ENCODE measurements at regions not wholly inside any gene's neighbourhood (a gene's known extent, or its start where the extent isn't known, plus 50 kb on each side); places are given as distances from the start of the nearest gene placed in this dataset.

DNA sequence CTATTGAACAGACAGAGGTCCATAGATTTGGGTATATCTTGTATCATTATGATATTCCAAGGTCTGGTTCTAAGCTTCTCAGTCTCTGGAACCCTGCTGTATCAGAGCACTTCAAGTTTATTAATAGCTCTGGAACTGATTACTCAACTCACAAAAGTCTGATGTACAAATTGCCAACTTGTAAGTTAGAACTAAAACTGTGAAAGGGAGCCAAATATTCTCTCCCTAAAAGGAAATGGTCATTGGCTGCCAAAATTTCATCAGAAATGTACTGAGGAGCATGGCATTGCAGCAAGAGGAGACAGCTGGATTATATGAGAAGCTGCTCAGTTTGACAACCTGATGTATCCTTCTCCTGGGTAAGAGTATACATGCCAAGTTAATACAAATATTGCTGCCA, 828.8 kb upstream of the SEL1L start:
- DNase-seq (ENCODE audit: low spot score): no peak

DNA sequence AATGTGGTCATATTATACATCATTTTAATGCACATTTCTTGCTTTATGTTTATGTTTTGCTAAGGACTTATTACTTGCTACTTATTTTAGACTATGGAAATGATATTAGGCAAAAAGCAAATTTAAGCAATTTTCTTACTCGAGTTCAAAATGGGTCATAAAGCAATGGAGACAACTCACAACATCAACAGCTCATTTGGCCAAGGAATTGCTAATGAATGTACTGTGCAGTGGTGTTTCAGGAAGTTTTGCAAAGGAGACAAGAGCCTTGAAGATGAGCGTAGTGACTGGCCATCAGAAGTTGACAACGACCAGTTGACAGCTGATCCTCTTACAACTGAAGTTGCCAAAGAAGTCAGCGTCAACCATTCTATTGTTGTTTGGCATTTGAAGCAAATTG, 831.8 kb upstream of the SEL1L start:
- no peak for DNase-seq (ENCODE audit: low spot score)

DNA sequence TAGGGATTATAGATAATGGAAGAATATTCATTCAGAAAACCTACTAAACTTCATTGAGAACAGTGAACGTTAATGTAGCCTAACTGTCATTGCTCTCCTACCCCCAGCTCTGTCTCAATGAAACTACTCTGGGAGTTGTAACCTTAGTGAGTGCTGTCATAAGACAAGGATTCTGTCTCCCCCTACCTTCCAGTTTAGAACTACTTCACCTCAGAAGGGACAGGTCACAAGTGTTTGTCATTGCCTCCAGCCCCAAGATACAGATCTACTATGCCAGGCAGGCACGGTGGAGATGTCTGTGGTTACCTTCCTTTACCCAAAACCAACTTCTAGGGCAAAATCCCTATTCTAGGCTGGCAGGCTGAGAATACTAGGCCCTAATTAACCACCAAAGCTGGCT, 833.1 kb upstream of the SEL1L start:
- DNase-seq (ENCODE audit: low spot score): no peak

DNA sequence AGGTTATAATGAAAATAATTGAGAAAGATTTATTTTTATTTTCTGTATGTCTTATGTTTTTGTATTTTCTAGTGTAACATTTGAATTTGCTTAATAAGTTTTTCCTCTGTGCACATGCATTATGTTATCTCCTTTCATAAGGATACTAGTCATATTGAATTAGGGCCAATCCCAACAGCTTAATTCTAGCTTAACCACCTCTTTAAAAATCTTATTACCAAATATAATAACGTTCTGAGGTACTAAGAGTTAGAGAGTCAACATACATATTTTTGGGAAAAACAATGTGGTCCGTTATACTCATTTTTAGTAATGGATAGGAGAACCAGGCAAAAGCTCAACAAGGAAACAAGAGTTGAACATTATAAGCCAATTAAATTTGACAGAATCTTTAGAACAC, 845.6 kb upstream of the SEL1L start:
- no peak for DNase-seq (ENCODE audit: low spot score)

DNA sequence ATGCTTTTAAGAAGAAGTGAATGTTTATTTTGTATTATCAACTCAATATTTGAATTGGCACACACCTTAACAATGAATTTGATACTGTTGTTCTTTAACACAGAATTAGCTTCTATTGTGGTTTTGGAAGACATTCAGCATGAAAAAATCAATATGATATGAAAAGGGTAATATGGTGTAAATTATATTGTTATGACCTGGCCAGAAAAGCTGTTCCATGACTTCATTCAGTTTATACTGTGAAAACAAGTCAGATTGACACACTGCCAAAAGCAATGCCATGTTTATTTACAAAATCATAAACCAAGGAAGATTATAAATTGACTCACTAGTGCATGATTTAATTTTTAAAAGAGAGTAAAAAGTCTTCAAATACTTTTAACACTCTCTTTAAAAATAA, 851.4 kb upstream of the SEL1L start:
- DNase-seq (ENCODE audit: low spot score): no peak

DNA sequence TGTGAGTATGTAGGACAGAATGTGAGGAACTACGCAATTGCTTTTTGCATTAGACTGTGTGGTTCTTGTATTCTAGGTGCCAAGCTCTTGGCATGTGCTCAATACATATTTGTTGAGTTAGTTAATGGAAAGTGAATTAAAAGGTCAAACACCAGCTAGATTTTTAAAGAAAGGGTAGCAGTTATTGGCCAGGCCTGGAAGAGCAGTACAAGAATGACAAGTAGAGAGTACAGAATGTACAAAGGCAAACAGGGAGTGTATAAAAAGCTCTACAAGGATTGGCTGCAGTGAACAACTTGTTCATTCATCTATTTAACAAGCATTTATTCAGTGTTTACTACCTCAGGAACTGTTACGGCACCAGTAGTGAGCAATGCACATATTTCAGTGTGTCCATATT, 854.0 kb upstream of the SEL1L start:
- no peak for DNase-seq (ENCODE audit: low spot score)

DNA sequence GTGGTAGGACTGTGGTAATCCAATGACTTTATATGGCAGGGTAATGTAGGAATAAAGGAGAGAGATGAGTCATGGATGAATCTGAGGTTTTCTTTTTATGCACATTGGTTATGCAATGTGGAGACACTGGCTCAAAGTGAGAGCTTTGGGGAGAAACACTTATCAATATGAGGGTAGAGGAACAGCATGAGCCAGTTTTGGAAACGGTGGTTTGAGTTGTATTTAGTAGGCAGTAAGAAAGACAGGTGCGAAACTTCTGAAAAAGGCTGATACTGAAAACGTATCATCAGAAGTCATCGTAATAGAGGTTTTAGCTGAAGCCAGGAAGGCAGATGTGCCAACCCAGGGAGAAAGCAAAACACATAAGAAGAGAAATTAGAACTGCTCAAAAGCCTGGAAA, 854.8 kb upstream of the SEL1L start:
- no peak for DNase-seq (ENCODE audit: low spot score)

DNA sequence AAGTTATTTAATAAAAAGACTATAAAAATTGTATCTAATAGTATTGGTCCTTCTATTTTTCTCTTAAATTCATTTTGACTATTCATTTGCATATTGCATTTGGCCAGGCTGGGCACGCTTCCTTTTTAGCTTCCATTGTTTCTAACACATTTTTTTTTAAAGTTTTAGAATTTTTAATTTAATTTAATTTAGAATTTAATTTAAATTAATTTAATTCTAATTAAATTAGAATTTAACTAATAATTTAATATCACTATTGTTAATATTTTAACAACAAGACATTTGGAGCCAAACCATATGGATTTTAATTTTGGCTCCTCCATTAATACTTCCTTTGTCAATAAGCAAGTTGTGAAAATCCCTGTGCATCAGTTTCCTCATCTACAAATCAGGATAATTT, 856.9 kb upstream of the SEL1L start:
- no peak for DNase-seq (ENCODE audit: low spot score)

DNA sequence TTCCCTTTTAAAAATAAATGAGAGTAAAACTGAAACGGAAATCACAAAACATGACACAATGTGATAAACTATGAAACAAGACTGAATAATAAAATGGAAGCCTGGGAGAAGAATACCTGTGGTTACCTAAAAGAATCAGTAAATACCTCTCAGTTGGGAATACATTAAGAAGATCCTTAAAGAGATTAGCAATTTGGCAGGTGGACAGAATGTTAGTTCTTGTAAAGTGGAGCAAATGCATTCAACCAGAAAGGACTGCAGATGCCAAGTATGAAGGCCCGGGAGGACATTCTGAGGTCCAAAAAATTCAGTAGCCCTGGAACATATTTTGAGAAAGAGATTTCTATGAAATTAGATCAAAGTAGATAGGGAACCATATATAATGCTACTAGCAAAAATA, 861.3 kb upstream of the SEL1L start:
- no peak for DNase-seq (ENCODE audit: low spot score)

DNA sequence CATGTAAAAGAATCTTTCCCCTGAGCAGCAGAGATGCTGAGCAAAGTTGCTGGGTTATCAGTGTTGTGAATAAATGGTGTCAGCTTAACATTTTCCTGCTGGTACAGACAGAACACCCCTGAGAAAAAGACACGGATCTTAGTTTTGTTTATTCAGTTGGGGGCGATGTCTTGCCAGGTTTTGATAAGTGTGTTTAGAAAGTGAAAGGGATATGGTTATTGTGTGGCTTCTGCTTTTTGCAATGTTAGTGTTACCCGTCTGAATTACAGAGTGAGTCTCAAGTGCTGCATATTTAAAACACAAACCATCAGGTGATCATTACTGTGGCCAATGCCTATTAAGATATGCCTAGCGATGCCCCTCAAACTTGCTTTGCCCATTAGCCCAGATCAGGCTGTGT, 864.6 kb upstream of the SEL1L start:
- no peak for DNase-seq (ENCODE audit: low spot score)

DNA sequence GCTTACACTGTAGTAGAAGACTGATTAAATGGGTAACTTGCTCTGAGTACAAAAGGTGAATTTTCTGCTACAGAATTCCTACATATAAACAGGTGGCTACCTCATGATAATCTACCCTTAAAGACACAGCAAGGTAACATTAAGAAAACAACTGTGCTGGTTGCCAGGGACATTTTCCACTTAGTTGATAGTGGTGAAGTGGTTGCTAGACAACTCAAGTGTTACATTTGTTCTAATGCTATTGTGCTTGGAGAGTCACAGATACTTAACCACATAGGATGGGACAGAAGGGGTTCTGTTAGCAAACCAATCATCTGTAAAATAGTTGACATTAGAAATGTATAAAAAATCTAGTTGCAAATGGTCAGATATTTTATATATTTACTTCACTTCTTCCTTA, 870.3 kb upstream of the SEL1L start:
- no peak for DNase-seq (ENCODE audit: low spot score)

DNA sequence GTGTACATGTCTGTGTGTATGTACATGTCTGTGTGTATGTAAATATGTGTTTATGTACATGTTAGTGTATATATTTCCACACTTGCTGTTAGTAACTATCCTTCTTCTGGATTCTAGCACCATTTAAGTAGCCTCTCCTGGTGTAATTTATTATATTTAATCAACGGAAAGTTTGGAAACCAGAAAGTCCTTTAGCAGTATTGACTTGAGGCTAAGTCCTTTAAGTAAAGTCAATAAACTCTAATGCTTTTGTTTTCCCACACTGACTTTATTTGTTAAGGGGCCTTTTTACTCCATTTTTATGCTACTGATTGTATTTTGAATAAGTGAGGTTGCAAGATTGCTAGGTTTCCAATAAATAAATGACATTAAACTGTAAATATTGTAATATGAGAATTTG, 876.4 kb upstream of the SEL1L start:
- DNase-seq (ENCODE audit: low spot score): no peak

DNA sequence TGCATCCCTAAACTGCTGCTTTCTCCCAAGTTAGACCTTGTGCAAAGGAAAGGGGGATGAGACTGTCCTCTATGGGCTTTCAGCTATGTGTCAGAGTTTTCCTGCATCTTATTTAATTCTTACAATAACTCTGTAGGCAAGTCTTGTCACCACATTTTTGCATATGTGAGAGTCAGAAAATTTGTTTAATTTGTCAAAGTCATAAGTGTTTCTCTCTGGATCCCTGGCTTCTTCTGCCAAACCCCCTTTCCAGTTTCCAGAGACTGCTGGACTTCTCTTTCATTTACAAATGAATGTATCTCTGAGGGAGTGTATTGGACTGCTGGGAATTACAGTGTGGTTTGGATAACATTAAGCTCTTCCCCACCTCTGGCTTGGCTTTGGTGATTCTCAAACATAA, 877.6 kb upstream of the SEL1L start:
- DNase-seq (ENCODE audit: low spot score): no peak

DNA sequence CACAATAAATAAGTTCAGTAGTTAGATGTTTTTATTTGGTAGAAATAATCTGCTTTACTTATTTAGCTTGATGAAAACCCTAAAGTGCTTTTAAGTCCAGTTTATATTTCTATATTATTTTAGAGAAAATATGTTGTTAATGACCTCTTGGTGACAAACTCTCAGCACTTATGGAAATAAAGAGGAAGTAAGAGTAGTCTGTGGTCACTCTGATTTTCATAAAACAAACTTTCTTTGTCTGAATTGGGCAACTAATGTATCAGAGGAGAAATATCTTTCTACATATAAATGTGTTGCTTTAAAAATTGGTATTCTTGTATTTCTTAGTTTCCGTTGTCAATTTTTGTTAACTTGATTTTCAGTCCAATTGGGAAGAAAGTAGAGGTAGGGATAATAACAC, 878.9 kb upstream of the SEL1L start:
- DNase-seq (ENCODE audit: low spot score): no peak

DNA sequence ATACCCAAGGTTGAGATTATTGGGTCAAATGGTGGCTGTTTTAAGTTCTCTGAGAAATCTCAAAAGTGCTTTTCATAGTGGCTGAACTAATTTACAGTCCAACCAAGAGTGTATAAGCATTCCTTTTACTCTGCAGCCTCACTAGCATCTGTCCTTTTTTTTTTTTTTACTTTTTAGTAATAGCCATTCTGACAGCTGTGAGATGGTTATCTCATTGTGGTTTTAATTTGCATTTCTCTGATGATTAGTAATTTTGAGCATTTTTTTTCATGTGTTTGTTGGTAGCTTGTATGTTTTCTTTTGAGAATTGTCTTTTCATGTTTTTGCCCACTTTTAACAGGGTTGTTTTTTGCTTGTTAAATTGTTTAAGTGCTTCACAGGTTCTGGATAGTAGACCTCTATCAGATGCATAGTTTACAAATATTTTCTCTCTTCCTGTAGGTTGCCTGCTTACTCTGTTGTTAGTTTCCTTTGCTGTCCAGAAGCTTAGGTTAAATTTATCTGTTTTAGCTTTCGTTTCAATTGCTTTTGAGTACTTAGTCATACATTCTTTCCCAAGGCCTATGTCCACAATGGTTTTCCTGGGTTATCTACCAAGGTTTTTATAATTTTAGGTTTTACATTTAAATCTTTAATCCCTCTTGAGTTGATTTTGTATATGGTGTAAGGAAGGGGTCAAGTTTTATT, 881.3 kb upstream of the SEL1L start:
- DNase-seq (ENCODE audit: low spot score): no peak

DNA sequence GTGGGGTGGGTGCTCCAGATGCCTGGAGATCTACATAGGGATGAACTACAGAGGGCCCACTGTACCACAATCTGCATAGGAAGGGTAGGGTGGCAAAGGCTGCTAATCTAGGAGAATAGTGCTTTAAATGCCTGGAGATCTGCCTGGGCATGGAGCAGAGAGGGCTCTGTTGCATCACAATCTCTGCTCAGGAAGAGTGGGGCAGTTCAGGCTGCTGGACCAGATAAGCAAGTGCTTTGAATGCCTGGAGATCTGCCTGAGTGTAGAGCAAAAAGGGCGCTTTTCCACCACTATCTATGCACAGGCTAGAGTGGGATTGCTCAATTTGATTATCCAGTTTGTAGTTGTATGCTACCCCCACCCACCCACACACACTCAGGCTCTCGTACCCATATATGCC, 886.3 kb upstream of the SEL1L start:
- DNase-seq (ENCODE audit: low spot score): no peak

DNA sequence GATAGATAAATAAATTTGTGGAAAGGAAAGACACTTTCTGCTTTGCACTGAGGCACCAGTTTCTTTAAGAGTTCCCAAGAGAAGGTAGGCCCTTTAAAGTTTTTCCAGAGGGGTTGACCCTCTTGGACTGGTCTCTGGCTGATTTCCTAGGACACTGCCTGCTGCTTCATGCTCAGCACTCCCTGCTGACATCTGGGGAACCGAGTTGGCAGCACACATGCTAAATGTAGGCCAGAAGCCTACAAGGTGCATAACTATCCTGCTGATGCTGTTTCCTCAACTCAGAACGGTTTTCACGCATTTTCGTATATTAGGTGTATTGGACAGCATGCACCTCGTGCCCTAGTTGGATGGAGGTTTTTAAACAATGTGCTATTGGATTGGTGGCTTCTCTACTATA, 887.2 kb upstream of the SEL1L start:
- no peak for DNase-seq (ENCODE audit: low spot score)

DNA sequence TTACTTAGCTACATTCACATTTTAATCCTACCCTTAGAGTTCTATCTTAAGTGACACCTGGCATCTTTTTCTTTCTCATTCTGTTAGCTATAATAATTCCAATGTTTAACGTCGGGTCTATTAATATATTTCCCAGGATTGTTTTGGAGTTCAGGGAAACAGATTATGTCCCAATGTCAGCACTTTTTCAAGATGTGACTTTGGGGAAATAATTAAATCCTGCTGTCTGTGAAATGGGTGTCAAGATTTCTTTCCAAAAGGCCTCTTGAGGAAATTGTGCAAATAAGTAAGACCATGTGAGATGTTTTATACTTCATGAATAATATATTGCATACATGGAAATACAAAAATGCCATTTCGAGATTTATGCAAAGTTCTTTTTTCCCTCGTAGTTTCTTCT, 887.6 kb upstream of the SEL1L start:
- no peak for DNase-seq (ENCODE audit: low spot score)

DNA sequence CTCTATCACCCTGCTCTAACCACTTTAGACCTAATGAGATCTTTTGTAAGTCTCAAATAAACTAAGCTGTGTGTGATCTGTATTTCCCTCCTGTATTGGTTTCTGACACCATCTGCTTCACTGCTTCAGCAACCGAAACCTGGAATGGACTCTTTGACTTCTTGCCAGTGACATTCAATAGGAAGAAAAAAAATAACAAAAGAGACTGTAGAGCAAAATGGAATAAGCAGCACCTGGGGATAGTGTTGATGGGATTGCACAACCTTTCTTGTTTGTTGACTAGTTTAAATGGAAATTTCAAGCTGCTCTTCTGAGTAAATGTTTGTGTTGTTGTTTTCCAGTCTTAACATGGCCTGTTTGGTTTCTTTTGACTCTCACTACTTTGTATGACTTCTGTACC, 888.6 kb upstream of the SEL1L start:
- no peak for DNase-seq (ENCODE audit: low spot score)

DNA sequence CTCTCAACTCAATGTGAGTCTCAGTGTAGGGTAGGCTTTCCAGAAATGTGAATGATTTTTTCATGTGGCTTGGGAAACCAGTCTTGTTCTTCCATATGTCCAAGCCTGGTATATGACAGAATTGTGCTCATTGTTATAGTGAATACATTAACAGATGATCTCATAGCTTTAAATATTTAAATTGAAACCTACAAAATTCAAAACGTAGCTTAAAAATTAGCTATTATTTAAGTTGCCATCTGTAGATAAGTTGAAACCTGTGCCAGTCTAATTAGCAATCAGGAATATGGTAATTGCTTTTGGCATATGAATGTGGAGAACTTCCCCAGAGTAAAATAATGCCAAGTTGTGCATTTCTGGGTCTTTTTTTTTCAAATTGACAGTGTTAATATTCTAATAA, 891.6 kb upstream of the SEL1L start:
- DNase-seq (ENCODE audit: low spot score): no peak

DNA sequence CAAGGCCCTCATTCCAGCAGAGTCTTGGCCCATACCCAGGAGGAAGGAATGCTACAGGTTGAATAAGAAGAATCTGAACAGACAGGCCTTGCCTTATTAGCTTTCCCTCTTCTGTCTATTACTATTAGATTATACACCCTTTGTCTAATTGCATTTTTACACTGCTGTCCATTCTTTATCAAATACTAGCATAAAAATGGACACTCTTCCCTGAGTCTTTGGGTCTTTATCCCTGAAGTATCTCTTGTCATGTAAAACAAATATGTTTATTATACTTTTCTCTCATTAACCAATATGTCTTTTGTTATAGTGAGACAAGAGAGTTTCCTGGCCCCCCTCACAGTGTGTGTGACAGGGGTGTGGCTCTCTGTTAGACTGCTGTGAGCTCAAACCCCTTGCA, 897.4 kb upstream of the SEL1L start:
- no peak for DNase-seq (ENCODE audit: low spot score)

DNA sequence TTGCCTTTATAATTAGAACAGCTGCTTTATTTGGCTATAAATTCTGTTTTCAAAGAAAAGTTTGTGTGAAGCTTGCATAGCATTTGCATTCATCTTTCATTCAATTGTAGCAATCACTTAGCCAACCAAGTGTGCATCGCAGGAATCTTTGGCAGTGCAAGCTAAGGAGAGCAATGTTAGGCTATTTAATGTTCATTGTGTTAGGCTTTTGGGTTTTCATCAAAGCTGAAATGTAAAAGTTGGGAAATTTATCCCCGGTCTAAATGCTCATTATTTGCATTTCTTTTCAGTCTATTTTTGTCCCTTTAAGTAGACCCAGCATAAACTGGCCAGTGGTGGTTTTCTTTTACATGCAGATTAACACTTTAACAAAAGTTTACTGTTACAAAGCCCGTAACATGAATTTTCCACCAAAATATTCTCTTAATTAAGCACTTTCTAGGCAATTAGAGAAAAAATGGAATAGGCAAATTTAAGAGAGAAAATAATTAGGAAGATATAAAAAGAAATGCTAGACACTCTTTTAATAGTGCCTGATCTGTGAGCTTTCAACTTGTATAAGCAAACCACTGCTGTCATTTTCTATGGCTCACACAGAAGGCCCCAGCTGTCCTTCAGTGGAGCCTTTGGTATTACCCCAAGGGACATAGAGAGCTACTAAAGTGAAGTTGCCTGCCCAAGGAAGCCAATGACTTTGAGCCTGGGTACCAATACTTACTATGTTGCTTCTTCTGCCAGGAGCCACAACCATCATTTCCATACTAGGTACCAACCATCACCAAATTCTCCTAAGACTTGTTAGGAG, 898.9 kb upstream of the SEL1L start:
- DNase-seq (ENCODE audit: low spot score): no peak

DNA sequence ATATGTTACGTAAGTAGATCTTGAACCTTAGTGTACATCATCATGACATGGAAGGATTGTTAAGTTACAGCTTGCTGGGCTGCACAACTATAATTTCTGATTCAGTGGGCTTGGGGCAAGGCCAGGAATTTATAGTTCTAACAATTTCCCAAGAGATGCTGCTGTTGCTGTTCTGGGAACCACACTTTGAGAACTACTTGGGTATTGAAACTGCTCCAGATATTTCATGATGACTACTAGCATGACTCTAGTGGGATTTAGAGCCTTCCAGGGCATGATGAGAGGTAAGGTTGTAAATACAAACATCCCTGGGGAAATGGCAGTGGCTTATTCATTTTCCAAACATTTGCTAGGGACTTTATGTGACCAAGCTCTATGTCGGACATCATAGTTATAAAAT, 904.8 kb upstream of the SEL1L start:
- no peak for DNase-seq (ENCODE audit: low spot score)

DNA sequence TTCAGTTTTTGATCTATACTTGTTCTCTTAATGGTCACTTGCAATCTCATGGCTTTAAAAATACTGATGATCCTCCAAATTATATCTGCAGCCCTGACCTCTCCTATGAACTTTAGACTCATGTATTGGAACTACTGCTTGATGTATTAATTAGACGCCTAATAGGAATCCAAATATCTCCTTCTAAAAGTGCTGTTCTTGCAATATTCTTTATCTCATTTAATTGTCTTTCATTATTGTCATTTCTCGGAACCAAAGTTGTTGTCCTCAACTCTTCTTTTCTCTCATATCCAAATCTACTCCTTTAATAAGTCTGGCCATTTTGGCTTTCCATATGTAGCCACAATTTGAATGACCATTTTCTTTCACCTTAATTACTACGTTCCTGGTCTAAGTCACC, 907.6 kb upstream of the SEL1L start:
- no peak for DNase-seq (ENCODE audit: low spot score)
